SU-DHL-6 (cell line): ENCODE measurements at regions not wholly inside any gene's neighbourhood (a gene's known extent, or its start where the extent isn't known, plus 50 kb on each side); places are given as distances from the start of the nearest gene placed in this dataset.

Experiments
- H2AFZ ChIP-seq: fragments of 200-600 bp; sonication (generic); 2 replicates; pipeline ENCODE4 v1.6.1; 2014; ENCODE audit warnings: low read depth, mild to moderate bottlenecking, moderate library complexity, mixed read lengths, antibody characterized with exemption, low read length; ENCODE audit not compliant: severe bottlenecking
- H3F3A ChIP-seq: fragments of 200-600 bp; shearing (Covaris generic); 2 replicates; pipeline ENCODE4 v1.6.0; 2016; ENCODE audit warnings: antibody characterized with exemption, mild to moderate bottlenecking; ENCODE audit not compliant: insufficient read depth
- H3K27ac ChIP-seq: fragments of 200-600 bp; sonication (generic); 2 replicates; pipeline ENCODE4 v1.5.1; 2016; ENCODE audit warnings: low read depth, mild to moderate bottlenecking, low read length, moderate library complexity, mixed read lengths
- H3K27me3 ChIP-seq: fragments of 200-600 bp; sonication (generic), shearing (Covaris generic); 2 replicates; pipeline ENCODE4 v1.6.0; 2014; ENCODE audit warnings: mild to moderate bottlenecking, low read length
- H3K36me3 ChIP-seq: fragments of 200-600 bp; sonication (generic); 2 replicates; pipeline ENCODE4 v1.6.1; 2014; ENCODE audit warnings: mild to moderate bottlenecking, low read length, mixed read lengths
- H3K4me2 ChIP-seq: fragments of 300-600, 200-600 bp; shearing (Covaris generic), sonication (generic); 2 replicates; pipeline ENCODE4 v1.6.0; 2014; ENCODE audit warnings: low read length, low read depth, mild to moderate bottlenecking; ENCODE audit not compliant: poor library complexity, severe bottlenecking
- H3K4me3 ChIP-seq: fragments of 200-600 bp; sonication (generic); 2 replicates; pipeline ENCODE4 v1.5.1; 2014; ENCODE audit warnings: antibody characterized with exemption, low read length, mild to moderate bottlenecking, mixed read lengths; ENCODE audit not compliant: insufficient read depth, poor library complexity, severe bottlenecking
- H3K79me2 ChIP-seq: fragments of 200-600 bp; sonication (generic); 2 replicates; pipeline ENCODE4 v1.6.1; 2014; ENCODE audit warnings: mild to moderate bottlenecking, low read length, moderate library complexity; ENCODE audit not compliant: insufficient read depth
- H3K9ac ChIP-seq: fragments of 200-600 bp; sonication (generic); 2 replicates; pipeline ENCODE4 v1.7.0; 2014; ENCODE audit warnings: mild to moderate bottlenecking, low read length
- H3K9me2 ChIP-seq: fragments of 200-600 bp; sonication (generic); replicated peaks from 2 replicates; pipeline ENCODE4 v1.6.1; 2014; ENCODE audit warnings: low read length; ENCODE audit not compliant: insufficient read depth
- H3K9me3 ChIP-seq: fragments of 200-600 bp; sonication (generic); 2 replicates; pipeline ENCODE4 v1.6.1; 2014; ENCODE audit warnings: low read length, mixed read lengths; ENCODE audit not compliant: insufficient read depth
- H4K20me1 ChIP-seq: fragments of 200-600 bp; sonication (generic); 2 replicates; pipeline ENCODE4 v1.6.1; 2014; ENCODE audit warnings: low read depth, mild to moderate bottlenecking, antibody characterized with exemption, low read length, moderate library complexity, mixed read lengths
- EZH2phosphoT487 ChIP-seq: fragments of 200-600 bp; sonication (generic), shearing (Covaris generic); conservative IDR thresholded peaks from 2 replicates; pipeline ENCODE4 v1.6.1; 2018; ENCODE audit warnings: mild to moderate bottlenecking, antibody characterized with exemption, low read length, moderate library complexity, mixed read lengths
- TF ChIP-seq, protein P1 (sequence below): fragments of 200-600 bp; sonication (generic); IDR thresholded peaks from one replicate; pipeline ENCODE4 v1.5.1; 2017; ENCODE audit warnings: antibody characterized with exemption, mild to moderate bottlenecking, low read length, moderate library complexity; ENCODE audit not compliant: insufficient read depth, poor library complexity, severe bottlenecking

DNA sequence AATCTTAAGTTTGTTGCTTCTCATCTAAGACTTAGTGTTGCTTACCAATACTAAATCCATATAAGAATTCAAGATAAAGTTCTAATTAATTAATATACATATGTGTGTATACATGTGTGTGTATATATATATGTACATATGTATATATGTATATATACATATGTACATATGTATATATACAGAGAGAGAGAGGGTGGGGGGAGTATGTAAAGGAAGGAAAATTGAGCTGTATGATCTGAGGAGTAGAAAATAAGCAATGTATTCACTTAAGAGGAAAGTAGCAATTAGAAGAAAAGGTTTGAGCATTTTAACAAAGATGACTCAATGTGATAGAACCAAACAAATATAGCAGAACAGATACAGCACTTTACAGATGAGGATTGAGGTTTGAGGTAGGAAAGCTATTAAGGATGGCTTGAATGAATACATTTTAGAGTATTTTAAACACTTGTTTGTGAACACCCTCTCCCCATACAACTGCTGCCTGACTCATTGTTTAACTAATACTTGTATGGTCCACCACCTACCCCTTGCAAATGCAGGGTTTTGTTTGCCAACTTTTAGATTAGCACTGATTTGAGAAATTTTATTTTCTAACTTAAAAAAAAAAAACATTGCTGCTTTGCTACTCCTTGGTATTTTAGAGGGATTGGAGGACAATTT, 681.1 kb upstream of the CADM2 start:
- Histone ChIP-seq H3K9me3 (no peaks in the 10 kb centered on the region), H3K79me2 (no peaks in the 10 kb centered on the region)
- TF ChIP-seq, protein P1, sequence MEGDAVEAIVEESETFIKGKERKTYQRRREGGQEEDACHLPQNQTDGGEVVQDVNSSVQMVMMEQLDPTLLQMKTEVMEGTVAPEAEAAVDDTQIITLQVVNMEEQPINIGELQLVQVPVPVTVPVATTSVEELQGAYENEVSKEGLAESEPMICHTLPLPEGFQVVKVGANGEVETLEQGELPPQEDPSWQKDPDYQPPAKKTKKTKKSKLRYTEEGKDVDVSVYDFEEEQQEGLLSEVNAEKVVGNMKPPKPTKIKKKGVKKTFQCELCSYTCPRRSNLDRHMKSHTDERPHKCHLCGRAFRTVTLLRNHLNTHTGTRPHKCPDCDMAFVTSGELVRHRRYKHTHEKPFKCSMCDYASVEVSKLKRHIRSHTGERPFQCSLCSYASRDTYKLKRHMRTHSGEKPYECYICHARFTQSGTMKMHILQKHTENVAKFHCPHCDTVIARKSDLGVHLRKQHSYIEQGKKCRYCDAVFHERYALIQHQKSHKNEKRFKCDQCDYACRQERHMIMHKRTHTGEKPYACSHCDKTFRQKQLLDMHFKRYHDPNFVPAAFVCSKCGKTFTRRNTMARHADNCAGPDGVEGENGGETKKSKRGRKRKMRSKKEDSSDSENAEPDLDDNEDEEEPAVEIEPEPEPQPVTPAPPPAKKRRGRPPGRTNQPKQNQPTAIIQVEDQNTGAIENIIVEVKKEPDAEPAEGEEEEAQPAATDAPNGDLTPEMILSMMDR: no peak
- TF ChIP-seq EZH2phosphoT487: no peak

DNA sequence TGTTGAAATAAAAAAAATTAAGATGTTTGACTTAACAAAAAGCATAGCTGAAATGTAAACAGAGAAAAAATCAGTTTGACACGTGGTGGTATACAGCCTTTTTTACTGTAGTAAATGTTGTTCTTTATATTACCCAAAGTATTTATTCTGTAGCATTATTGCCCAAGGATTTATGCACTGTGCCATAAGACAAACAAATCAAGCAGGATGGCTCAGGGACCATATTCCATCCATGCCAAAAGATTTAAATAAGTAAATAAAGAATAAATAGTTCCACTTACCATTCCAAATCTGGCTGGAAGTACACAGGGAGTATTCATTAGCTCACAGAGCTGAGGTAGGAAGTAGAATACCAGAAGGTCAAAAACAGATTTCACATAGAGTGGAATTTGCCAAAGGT, 666.7 kb upstream of the CADM2 start:
- no peak for TF ChIP-seq EZH2phosphoT487
- TF ChIP-seq, protein P1: no peak
- H3K4me3 ChIP-seq: no peak overlapping the region
- no peaks in the 10 kb centered on the region for H3K9me3 ChIP-seq
- no peak overlapping the region for H3K4me2 ChIP-seq
- no peaks in the 10 kb centered on the region for H3K79me2 ChIP-seq
- peaks cover 3% of the 10 kb centered on the region; the same call in 1 of the 2 replicates for H3K36me3 ChIP-seq
- H3K27me3 ChIP-seq: no peaks in the 10 kb centered on the region
- H3K9me2 ChIP-seq: no peaks in the 10 kb centered on the region
- no peak overlapping the region for H3K9ac ChIP-seq
- no peaks in the 10 kb centered on the region for H3F3A ChIP-seq
- H4K20me1 ChIP-seq: no peaks in the 10 kb centered on the region
- no peak overlapping the region for H2AFZ ChIP-seq
- H3K27ac ChIP-seq: no peak overlapping the region

More for the DNA sequence above, 681.1 kb upstream of the CADM2 start:
- Histone ChIP-seq H3K9ac (no peak overlapping the region), H3K36me3 (no peaks in the 10 kb centered on the region), H2AFZ (no peak overlapping the region), H3K27me3 (no peaks in the 10 kb centered on the region), H4K20me1 (no peaks in the 10 kb centered on the region), H3F3A (no peaks in the 10 kb centered on the region), H3K9me2 (no peaks in the 10 kb centered on the region), H3K4me3 (no peak overlapping the region), H3K4me2 (no peak overlapping the region), H3K27ac (no peak overlapping the region)

DNA sequence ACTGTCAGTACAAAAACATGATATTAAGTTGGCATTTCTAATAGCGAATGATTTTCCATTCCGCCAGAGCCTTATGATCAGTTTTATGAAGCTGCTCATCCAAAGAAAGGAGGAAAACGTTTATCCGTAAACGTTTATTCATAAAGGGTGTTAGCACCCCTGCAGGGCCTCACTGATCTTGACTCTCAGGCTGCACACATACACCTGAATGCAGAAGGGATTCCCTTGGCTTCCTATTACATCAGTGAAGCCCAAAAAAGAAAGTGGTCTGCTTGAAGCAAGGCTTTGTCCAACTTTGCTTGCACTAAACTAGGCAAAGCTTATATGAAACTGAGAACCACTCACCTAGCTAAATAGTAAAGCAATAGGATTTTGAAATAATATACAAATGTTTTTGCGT, 659.5 kb upstream of the CADM2 start:
- Histone ChIP-seq H3K9me3 (no peaks in the 10 kb centered on the region), H3K9ac (no peak overlapping the region), H3F3A (no peaks in the 10 kb centered on the region), H3K4me2 (no peak overlapping the region), H3K9me2 (no peaks in the 10 kb centered on the region), H3K27ac (no peak overlapping the region), H3K4me3 (no peak overlapping the region), H4K20me1 (no peaks in the 10 kb centered on the region), H3K79me2 (no peaks in the 10 kb centered on the region), H3K36me3 (peaks cover 3% of the 10 kb centered on the region; the same call in 1 of the 2 replicates), H2AFZ (peak overlapping the region; percentile 59), H3K27me3 (no peaks in the 10 kb centered on the region)
- no peak for TF ChIP-seq EZH2phosphoT487
- TF ChIP-seq, protein P1: no peak
